ENCODE measurements at regions not wholly inside any gene's neighbourhood (a gene's known extent, or its start where the extent isn't known, plus 50 kb on each side); places are given as distances from the start of the nearest gene placed in this dataset.

DNA sequence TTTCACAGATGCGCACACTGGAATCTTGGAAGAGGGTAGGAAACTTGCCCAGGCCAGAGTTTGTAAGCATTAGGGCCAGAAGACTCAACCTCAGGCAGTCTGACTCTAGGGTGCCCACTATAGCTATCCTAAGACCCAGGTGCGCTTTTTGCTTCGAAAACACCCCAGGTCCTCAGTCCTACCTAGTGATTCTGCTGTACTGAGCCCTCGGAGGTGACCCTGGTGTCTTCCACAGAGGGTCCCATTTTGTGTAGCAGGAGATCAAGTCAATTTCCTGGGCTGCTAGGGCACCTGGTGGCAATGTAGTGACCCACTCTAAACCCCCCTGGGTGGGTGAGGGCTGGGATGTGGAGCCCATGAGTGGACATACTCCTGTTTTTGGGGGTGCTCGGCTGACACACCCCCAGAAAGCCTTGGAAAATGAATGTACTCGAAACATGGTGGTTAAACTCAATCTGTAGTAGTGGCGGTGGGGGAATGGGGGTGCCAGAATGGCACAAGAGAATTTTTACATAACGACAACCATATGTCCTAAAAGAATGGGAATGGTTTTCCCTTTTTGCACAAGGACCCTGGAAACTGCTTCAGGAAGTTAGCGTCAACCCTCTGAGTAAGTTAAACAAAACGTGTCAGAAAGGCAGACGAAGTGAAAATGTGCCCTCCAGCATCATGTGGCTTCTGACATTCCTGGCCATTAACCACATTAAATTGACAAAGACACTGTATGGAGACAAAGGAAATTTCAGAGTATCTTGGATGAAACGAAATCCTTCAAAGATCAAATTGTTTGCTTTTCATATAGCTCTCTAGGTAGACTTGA lies 218.0 kb upstream of the COPS8 start:
- Histone ChIP-seq H3K36me3 (ENCODE audit: insufficient read depth, low read length) (no peaks in the 10 kb centered on the region), H3K79me2 (ENCODE audit: insufficient read depth, low read length) (no peaks in the 10 kb centered on the region), H3K9me3 (ENCODE audit: low read depth, low read length) (no peaks in the 10 kb centered on the region), H3K4me3 (ENCODE audit: insufficient read depth, low read length) (no peak overlapping the region), H4K20me1 (ENCODE audit: insufficient read depth, low read length) (no peaks in the 10 kb centered on the region), H3K27me3 (ENCODE audit: insufficient read depth, low read length) (no peaks in the 10 kb centered on the region), H3K4me1 (ENCODE audit: insufficient read depth, low read length) (peaks cover 5% of the 10 kb centered on the region), H3K27ac (ENCODE audit: low read depth, low read length) (no peak overlapping the region), H2AFZ (ENCODE audit: low read length) (no peak overlapping the region), H3K4me2 (ENCODE audit: insufficient read depth, low read length) (no peak overlapping the region)
- no peak for DNase-seq (ENCODE audit: insufficient read length, low spot score, missing footprints)
- TF ChIP-seq, protein P1, sequence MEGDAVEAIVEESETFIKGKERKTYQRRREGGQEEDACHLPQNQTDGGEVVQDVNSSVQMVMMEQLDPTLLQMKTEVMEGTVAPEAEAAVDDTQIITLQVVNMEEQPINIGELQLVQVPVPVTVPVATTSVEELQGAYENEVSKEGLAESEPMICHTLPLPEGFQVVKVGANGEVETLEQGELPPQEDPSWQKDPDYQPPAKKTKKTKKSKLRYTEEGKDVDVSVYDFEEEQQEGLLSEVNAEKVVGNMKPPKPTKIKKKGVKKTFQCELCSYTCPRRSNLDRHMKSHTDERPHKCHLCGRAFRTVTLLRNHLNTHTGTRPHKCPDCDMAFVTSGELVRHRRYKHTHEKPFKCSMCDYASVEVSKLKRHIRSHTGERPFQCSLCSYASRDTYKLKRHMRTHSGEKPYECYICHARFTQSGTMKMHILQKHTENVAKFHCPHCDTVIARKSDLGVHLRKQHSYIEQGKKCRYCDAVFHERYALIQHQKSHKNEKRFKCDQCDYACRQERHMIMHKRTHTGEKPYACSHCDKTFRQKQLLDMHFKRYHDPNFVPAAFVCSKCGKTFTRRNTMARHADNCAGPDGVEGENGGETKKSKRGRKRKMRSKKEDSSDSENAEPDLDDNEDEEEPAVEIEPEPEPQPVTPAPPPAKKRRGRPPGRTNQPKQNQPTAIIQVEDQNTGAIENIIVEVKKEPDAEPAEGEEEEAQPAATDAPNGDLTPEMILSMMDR (IDR thresholded peaks at IDR 0.05; ENCODE audit: extremely low read depth, low read depth, low read length) = no peak

DNA sequence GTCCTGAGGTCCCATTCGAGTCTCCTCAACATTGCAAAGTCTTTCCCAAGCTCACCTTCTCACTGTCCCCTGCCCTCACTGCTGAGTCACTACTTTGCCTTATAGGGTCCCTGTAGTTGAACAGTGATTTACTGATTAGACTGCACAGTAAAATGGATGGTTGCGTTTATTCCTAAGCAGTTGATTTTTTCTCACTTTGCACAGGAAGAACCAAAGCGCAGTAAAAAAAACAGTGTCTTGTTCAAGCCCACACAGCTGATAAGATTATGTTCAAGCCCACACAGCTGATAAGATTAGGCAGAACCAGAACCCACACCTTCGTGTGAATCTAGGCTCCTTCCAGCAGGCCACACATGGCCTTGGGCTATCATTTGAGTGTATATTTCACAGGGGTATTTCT lies 215.3 kb upstream of the COPS8 start:
- no peaks in the 10 kb centered on the region for H3K9me3 ChIP-seq (ENCODE audit: low read depth, low read length)
- TF ChIP-seq, protein P1 (IDR thresholded peaks at IDR 0.05; ENCODE audit: extremely low read depth, low read depth, low read length) = no peak
- H3K27me3 ChIP-seq (ENCODE audit: insufficient read depth, low read length) = peaks cover 2% of the 10 kb centered on the region
- H3K4me2 ChIP-seq (ENCODE audit: insufficient read depth, low read length) = no peak overlapping the region
- no peak for DNase-seq (ENCODE audit: insufficient read length, low spot score, missing footprints)
- H3K79me2 ChIP-seq (ENCODE audit: insufficient read depth, low read length) = no peaks in the 10 kb centered on the region
- H3K4me3 ChIP-seq (ENCODE audit: insufficient read depth, low read length) = no peak overlapping the region
- H3K4me1 ChIP-seq (ENCODE audit: insufficient read depth, low read length) = peaks cover 5% of the 10 kb centered on the region
- no peaks in the 10 kb centered on the region for H3K36me3 ChIP-seq (ENCODE audit: insufficient read depth, low read length)
- no peaks in the 10 kb centered on the region for H4K20me1 ChIP-seq (ENCODE audit: insufficient read depth, low read length)
- H3K27ac ChIP-seq (ENCODE audit: low read depth, low read length) = no peak overlapping the region
- H2AFZ ChIP-seq (ENCODE audit: low read length) = no peak overlapping the region

DNA sequence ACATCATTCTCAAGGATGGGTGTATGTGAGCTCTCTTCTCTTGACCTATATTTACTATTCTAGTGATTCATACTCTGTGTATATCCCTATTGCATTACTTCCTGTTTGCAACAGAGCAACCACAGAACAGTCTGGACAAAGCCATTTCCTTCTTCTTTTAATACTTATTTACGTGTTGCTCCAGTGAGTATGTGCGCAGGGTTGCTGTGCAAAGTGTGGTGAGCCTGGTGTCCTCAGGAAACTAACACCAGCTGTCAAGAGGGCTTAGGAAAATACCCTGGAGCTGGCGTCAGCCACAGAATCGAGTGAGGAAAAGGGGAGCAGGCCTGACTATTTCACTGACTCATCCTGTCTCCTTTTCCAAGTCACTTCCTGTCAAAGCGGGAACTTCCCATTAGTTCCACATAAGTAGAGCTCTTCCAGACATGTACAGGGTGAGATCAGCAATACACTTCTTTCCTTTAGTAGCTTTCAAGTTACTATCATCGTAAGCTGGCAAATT lies 214.1 kb upstream of the COPS8 start:
- peak overlapping the region; percentile 71 for H2AFZ ChIP-seq (ENCODE audit: low read length)
- no peak overlapping the region for H3K4me2 ChIP-seq (ENCODE audit: insufficient read depth, low read length)
- H3K36me3 ChIP-seq (ENCODE audit: insufficient read depth, low read length) = no peaks in the 10 kb centered on the region
- H3K9me3 ChIP-seq (ENCODE audit: low read depth, low read length) = no peaks in the 10 kb centered on the region
- TF ChIP-seq, protein P1 (IDR thresholded peaks at IDR 0.05; ENCODE audit: extremely low read depth, low read depth, low read length) = no peak
- no peak overlapping the region for H3K4me3 ChIP-seq (ENCODE audit: insufficient read depth, low read length)
- no peaks in the 10 kb centered on the region for H3K79me2 ChIP-seq (ENCODE audit: insufficient read depth, low read length)
- no peaks in the 10 kb centered on the region for H4K20me1 ChIP-seq (ENCODE audit: insufficient read depth, low read length)
- H3K4me1 ChIP-seq (ENCODE audit: insufficient read depth, low read length) = peaks cover 5% of the 10 kb centered on the region
- H3K27me3 ChIP-seq (ENCODE audit: insufficient read depth, low read length) = peaks cover 2% of the 10 kb centered on the region
- DNase-seq (ENCODE audit: insufficient read length, low spot score, missing footprints) = peak; percentile 92
- peak overlapping the region; percentile 8 for H3K27ac ChIP-seq (ENCODE audit: low read depth, low read length)

DNA sequence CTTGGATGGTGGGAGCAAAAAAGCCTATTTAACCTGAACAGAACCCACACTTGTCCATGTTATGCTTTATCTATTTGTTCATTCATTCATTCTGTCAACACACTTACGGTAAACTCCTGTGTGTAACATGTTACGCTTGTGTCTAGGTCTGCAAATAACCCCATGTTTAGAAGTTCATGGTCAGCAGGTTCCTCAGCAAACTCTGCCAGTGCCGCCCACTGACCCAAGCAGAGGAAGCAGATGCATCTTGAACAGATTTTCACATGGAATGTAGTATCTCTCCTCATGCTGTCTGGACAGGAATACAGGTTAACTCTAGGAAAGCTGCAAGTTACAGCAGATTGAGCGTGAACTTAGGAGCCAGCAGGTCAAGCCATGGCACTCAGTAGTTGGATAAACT lies 213.7 kb upstream of the COPS8 start:
- Histone ChIP-seq H3K36me3 (ENCODE audit: insufficient read depth, low read length) (no peaks in the 10 kb centered on the region), H3K4me2 (ENCODE audit: insufficient read depth, low read length) (no peak overlapping the region), H4K20me1 (ENCODE audit: insufficient read depth, low read length) (no peaks in the 10 kb centered on the region), H3K4me3 (ENCODE audit: insufficient read depth, low read length) (no peak overlapping the region), H2AFZ (ENCODE audit: low read length) (peak overlapping the region; percentile 71), H3K9me3 (ENCODE audit: low read depth, low read length) (no peaks in the 10 kb centered on the region), H3K79me2 (ENCODE audit: insufficient read depth, low read length) (no peaks in the 10 kb centered on the region), H3K27me3 (ENCODE audit: insufficient read depth, low read length) (peaks cover 2% of the 10 kb centered on the region), H3K4me1 (ENCODE audit: insufficient read depth, low read length) (peaks cover 5% of the 10 kb centered on the region), H3K27ac (ENCODE audit: low read depth, low read length) (peak overlapping the region; percentile 8)
- TF ChIP-seq, protein P1 (IDR thresholded peaks at IDR 0.05; ENCODE audit: extremely low read depth, low read depth, low read length) = no peak
- DNase-seq (ENCODE audit: insufficient read length, low spot score, missing footprints) = no peak
